GM19438 (cell line): ENCODE measurements at regions not wholly inside any gene's neighbourhood (a gene's known extent, or its start where the extent isn't known, plus 50 kb on each side); places are given as distances from the start of the nearest gene placed in this dataset.
"Not testable (repeated sequence)": the region's sequence is repeated elsewhere in the genome, so short reads cannot be mapped to it uniquely, and the experiment has no call there.

ENCODE experiments used
- ATAC-seq: cut with Tn5 transposase; IDR thresholded peaks from one replicate; pipeline ENCODE4 v1.9.1; 2021; ENCODE audit warnings: low read depth; ENCODE audit not compliant: unreplicated experiment

DNA sequence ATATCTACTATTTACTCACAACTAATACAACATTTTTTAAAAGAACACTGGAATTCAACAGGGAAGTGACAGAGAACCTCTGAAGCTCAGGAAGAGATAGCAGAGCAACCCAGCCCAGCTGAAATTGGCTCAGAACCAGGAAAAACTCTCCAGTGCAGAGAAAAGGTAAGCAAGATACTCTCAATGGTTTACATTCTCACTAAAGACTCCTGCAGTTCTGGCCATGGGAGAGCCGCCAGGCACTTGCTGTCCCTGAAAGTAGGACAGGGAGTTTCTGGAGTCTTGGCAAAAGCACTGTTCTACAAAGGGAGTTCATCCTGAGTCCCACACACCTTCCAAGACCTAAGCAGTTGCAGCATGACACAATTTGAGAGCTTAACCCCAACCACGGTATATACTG is 330.8 kb downstream of the TRIM36 start:
- ATAC-seq: no peak

DNA sequence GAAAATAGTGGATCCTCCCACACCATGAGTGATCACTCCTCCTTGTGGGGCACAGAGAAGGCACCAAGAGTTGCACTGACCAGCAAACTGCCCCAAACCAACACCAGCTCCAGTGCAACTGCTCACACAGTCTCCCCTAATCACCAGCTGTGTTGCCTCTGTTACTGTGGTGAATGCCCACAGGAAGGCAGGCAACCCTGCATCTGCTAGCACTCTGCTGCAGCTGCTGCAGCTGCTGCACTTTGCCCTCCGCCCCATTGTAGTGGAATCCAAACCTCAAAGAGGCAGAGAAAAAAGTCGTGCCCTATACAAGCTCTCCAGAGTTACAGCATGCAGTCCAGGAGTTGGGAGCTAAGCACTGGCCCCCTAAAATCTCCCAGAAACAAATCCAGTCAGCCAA is 339.6 kb downstream of the TRIM36 start:
- ATAC-seq: no peak

DNA sequence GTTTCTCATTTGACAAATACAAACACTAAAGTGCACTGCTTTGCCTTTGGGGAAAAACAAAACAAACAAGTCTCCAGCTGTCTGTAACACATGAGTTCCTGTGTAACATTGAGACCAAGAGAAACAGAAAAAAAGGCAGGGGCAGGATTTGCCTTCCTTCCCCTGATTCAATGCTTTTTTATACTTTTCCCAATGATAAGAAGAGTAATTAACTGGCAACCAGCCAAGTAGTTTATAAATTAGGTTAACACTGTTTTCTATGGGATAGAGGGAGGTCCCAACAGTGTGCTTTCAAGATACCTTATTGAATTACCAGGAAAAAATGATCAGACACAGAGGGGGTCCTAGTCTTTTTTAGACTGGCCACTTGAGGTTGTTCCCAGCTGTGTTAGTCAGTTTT is 346.8 kb downstream of the TRIM36 start:
- ATAC-seq: no peak

DNA sequence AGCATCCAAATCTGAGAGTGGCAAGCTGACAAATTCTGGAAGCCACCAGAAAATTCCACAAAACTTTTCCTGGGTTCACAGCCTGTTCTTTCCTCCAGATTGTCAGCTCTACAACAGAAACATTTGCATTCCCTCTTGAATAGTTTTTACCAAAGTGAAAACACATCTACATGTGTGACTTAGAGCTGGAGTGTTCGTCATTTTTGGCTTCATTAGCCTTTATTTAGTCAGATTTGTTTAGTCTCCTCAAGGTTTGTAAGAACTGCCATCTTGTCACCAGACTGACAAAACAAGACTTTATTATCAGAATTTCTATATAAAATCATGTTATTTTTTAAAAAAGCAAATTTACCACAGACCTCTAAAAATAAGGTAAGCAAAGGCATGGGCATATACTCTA is 347.3 kb downstream of the TRIM36 start:
- no peak for ATAC-seq

DNA sequence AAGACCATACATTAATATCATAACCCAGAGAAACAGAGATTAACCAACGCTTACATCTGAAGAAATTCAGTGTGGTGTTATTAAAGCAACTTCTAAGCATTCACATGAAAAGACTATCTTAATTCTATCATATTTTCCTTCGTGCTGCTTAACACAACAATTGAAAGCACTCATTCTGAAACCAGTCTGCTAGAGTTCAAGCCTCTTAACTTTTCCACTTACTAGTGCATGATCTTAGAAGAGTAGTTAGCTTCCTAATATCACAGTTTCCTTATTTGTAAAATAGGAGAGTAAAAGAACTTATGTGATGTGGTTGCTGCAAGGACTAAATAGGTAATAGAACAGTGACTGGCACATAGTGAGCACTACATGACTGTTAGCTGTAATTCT is 379.3 kb downstream of the TRIM36 start:
- no peak for ATAC-seq

DNA sequence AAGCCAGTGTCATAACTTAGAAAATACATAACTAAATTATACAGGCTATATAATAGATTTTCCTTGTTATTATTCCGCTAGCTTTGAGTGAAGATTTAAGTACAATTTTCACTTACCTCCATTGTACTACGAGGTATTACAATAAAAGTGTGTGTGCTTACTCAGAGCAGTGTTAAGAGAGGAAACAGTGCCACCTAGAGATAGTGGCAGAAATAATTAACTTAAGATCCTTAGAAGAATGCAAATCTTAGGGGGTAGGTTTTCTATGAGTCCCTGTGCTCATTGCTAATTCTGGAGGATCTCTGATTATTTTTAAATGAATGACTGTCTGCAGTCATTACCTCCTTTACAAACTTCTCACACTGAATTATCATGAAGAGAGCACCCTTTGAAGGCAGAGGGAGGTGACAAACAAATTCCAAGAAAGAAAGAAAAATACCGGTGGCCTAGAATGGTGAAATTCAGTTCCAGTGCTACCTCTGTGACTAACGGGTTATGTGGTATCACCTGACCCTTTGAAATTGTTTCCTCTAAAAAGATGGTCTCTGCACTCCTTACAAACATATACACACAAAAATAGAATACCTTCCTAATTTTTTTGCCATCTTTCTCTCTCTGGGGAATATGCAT is 379.8 kb downstream of the TRIM36 start:
- ATAC-seq: no peak

DNA sequence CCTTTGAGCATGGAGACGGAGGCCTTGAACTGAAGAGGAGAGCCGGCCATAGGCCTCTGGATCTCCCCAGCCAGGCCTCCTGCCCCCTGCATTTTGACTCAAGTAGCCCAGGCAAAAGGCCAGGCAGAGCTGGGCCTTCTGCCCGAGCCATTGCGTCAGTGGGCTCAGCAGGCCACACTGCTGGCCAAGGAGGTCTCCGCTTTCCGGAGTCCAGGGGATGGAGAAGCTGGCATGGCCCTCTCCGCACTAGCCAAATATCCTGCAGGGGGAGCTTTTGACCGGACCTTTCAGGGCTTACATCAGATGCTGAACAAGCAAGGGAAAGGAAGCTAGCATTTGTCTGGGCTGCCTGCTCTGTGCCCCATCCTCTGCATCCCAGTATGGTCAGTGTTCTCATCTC is 386.8 kb downstream of the TRIM36 start:
- no peak for ATAC-seq

DNA sequence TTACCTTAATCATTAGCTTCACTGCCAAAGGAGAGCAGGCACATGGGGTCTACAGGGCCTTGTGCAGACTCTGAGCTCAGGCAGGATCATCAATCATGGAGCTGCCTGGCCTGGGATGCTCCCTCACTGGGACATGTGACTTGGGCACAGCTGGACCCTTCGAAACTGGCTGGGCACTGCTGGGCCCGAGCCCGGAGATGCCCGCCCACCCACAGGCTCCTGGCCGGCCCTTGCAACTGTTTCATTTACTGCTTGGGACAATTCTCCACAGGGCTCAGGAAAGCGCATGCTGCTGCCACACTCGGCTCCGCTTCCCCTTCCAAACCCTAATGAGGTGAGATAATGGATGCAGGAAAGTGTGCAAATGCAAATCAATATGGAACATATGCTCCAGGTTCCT is 387.5 kb downstream of the TRIM36 start:
- ATAC-seq: no peak

DNA sequence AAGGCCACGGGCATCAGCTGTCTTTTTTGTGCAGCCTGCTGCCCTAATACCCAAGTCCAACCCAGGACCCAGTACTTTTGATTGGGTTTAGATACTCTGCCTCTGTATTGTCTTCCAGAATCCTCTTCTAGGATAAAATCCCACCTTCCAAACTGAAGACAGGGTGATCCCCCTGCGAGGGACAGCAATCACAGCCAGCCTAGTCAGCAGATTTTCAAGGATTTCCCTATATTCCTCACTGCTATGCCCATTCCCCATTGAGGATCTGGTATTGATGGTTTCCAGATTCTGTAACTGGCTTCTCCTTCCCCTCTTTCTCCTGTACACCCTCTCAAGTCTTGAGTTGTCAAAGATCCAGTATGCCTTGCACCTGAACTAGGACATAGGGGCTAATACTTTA is 389.4 kb downstream of the TRIM36 start:
- no peak for ATAC-seq

DNA sequence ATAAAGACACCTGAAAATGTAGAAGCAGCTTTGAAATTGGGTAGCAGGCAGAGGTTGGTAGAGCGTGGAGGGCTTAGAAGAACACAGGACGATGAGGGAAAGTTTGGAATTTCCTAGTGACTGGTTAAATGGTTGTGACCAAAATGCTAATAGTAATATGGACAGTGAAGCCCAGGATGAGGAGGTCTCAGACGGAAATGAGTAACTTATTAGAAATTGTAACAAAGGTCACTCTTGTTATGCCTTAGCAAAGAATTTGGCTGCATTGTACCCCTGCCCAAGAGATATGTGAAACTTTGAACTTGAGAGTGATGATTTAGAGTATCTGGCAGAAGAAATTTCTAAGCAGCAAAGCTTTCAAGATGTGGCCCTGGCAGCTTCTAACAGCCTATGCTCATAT is 382.5 kb downstream of the KCNN2 start:
- no peak for ATAC-seq

DNA sequence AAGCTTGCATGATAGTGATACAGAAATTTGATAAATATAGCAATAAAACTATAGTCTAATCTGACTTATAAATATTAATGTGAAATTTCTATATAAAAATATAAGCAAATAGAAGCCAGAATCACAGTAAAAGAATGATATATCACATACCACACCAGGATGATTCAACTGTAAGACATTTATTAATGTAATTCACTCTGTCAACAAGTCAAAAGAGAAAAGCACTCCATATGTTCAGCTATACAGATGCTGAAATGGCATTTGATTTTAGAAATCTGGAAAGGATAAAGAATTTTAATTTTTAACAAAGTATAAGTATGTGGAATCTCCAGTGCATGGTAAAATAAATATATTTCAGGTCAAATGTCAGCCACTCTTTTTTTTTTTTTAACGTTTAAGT is 372.4 kb downstream of the KCNN2 start:
- no peak for ATAC-seq

DNA sequence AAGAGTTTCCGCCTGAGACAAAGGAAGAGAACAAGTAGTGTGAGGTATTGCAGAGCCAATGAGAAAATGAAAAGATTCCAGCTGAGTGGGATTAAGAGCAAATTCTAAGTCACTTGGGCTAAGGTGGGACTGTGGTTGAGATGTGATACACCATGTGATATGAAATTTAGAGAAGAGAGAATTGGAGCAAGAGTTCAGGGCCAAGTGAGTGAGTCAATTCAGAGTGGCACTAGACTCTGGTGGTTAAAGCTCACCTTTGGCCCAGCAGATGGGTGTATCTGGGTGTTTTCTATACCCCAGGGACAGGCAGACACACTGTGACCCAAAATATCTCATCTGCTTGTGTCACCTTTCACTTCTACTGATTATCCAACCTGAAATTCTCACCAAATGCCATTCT is 368.1 kb downstream of the KCNN2 start:
- ATAC-seq: no peak

DNA sequence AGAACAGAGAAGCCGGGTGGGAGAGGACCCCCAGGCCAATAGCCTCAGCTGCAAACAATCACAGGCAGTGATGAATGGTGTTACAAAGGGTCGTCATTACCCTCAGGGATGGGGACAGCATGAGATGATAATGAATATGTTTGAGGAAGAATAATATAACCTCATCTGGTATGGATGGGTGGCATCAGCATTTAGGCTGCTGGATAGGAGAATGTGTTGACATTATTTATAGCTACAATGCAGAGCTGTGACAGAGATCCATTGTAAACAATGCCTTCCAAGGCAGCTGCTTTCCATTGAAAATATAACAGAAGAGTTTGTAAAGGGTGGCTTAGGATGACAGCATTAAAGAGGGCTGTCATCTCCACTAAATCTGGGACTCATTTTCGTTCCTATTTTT is 365.5 kb downstream of the KCNN2 start:
- ATAC-seq: no peak

DNA sequence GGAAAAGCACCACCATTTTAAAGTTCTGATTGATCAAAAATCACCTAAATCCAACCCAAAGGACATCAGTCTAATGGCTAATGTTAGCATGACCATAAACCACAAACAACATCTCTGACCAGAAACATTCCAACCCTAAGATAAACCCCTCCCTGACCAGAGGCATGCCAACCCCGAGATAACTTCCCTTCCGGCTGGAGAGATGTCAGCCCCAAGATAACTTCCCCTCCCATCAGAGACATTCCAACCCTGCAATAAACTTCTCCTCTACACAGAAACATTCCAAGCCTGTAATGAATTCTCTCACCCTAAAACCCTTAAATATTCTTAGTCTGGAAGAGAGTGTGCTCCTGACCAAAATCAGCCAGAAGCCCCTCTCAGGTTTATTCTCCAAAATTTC is 364.3 kb downstream of the KCNN2 start:
- no peak for ATAC-seq

DNA sequence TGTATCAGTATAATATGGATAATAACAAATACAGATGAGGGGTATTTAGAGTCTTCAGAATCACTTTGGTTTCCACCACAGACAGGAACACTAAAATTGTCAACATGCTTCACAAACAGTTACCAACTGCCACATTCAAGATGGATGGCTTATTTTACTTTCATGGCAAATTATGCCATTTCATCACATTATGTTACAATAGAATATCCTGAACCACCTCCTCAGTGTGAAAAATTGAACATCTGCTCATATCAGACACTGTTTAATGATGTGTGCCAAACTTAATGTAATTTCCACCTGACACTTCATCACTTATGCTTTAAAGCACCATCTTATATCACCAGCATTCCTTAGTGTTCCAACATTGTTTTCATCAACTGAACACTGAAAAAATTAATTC is 357.4 kb downstream of the KCNN2 start:
- no peak for ATAC-seq

DNA sequence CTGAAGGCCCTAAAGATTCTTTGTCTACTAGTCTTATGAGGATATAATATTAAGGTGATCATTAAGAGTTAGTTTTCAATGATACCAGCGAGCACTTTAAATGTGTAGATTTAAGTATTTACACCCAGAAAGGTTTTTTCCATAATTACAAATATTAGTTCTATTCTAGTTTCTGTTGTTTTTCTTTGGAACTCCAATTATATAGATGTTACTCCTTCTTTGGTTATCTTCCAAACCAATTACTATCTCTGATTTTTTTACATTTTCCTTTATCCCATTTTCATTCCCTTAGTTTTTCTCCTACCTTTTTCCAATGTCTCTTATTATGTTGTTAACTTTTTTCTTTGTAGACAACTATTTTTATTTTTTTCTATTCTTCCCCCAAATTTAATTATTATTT is 355.1 kb downstream of the KCNN2 start:
- ATAC-seq: no peak

DNA sequence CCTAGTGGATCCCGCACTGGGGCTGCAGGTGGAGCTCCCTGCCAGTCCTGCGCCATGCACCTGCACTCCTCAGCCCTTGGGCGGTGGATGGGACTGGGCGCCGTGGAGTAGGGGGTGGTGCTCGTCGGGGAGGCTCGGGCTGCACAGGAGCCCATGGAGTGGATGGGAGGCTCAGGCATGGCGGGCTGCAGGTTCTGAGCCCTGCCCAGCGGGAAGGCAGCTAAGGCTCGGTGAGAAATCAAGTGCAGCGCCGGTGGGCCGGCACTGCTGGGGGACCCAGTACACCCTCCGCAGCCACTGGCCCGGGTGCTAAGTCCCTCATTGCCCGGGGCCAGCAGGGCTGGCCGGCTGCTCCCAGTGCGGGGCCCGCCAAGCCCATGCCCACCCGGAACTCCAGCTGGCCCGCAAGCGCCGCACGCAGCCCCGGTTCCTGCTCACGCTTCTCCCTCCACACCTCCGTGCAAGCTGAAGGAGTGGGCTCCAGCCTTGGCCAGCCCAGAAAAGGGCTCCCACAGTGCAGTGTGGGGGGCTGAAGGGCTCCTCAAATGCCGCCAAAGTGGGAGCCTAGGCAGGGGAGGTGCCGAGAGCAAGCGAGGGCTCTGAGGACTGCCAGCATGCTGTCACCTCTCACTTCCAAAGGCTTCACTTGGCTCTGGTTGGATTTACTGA is 342.5 kb downstream of the KCNN2 start:
- not testable (repeated sequence) for ATAC-seq

DNA sequence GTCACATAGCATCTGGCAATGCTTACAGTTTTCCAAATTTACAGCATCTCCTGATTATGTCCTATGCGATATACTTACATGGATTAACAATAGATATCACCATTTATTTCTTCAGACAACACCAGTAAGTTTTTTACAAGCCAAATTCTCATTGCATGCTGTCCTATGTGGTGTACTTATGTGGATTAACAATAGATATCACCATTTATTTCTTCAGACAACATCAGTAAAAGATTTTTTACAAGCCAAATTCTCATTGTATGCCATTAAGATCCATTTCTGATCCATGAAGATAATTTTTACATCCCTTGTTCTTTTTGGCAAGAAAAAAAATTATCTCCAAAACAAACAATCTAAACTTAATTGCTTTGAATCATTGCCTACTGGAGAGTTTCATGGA is 340.9 kb downstream of the KCNN2 start:
- ATAC-seq: no peak

DNA sequence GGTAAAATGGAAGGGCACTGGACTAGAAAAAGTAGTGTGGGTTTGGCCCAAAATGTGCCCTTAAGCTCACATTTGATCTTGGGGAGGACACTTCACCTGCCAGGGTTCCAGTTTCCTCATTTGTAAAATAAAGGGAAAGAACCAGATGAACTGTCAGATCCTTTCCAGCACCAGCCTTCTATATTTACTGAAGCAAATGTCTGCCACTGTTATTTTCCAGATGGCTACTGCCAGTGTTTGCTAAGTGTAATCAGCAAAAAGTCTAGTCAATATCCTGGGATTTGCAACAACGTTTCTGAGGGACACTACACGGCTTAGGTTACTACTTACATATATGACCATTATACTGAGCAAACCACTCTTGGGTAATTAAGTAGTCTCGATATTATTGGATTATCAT is 340.3 kb downstream of the KCNN2 start:
- ATAC-seq: no peak

DNA sequence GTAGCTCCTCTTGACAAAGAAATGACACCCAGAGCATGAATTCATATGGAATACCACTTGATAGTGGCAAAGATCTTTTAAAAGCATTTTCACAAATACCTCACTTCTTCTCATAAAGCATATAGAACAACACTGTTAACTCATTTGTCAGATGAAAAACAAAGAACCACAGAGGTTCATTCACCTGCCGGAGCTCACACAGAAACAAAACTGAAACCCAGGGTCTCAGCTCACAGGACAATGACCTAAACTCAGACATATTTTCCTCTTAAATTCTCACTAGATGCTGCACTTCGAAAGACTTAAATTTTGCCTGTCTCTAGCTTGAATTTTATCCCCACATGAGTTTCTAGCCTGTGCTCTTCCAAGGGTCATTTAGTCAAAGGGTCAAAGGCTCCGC is 339.0 kb downstream of the KCNN2 start:
- no peak for ATAC-seq

DNA sequence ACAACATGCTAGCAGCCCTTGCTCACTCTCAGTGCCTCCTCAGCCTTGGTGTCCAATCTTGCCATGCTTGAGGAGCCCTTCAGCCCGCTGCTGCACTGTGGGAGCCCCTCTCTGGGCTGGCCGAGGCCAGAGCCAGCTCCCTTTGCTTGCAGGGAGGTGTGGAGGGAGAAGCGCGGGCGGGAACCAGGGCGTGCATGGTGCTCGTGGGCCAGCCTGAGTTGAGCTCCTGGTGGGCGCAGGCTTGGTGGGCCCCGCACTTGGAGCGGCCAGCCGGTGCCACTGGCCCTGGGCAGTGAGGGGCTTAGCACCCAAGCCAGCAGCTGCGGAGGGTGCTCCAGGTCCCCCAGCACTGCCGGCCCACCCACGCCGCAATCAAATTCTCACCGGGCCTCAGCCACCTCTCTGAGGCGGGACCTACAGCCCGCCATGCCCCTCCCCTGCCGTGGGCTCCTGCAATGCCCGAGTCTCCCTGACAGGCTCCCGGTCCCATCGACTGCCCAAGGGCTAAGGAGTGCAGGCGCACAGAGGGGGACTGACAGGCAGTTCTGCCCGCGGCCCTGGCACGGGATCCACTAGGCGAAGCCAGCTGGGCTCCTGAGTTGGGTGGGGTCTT is 333.5 kb downstream of the KCNN2 start:
- ATAC-seq: no peak

DNA sequence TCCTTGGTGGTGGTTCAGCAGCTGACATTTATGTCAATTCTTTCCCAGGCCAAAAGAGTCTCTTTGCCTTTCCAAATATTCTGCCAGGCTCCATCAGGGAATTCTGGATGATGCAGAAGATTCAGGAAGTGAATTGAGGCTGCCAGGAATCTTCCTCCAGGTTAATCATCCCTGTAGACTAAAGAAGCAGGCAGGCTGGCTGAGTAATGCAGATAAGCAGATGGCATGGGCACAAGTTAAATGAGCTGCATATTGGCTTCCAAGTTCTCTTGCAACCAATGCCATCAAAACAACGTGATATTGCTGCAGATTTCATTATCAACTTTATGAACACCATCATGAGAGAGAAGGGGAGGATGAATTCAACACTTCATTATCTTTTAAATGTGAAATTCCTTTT is 324.5 kb downstream of the KCNN2 start:
- no peak for ATAC-seq
